Duodenal mucosa (tissue), 2 donors: ENCODE measurements at regions not wholly inside any gene's neighbourhood (a gene's known extent, or its start where the extent isn't known, plus 50 kb on each side); places are given as distances from the start of the nearest gene placed in this dataset.

ENCODE experiments used
- H3K27ac ChIP-seq: one replicate; pipeline ENCODE4 v1.7.0; 2013; ENCODE audit warnings: low read depth, low read length
- H3K27me3 ChIP-seq, 2 donors: one replicate each; pipeline ENCODE4 v1.7.0; 2013; ENCODE audit warnings: low read length in 2 of 2, control low read depth in 1 of 2; ENCODE audit not compliant: insufficient read depth in 2 of 2, control insufficient read depth in 1 of 2
- H3K36me3 ChIP-seq, 2 donors: one replicate each; pipeline ENCODE4 v1.7.0; 2013; ENCODE audit warnings: low read length in 2 of 2, control low read depth in 1 of 2; ENCODE audit not compliant: insufficient read depth in 2 of 2, control insufficient read depth in 1 of 2
- H3K4me1 ChIP-seq, 2 donors: one replicate each; pipeline ENCODE4 v1.7.0; 2013; ENCODE audit warnings: low read length in 2 of 2, control low read depth in 1 of 2; ENCODE audit not compliant: insufficient read depth in 2 of 2, control insufficient read depth in 1 of 2
- H3K4me3 ChIP-seq, 2 donors: one replicate each; pipeline ENCODE4 v1.7.0; 2013; ENCODE audit warnings: low read length in 2 of 2, low read depth in 1 of 2
- H3K9ac ChIP-seq, 2 donors: one replicate each; pipeline ENCODE4 v1.7.0; 2013; ENCODE audit warnings: low read length in 2 of 2, low read depth in 1 of 2
- H3K9me3 ChIP-seq, 2 donors: one replicate each; pipeline ENCODE4 v1.7.0; 2013; ENCODE audit warnings: low read length in 2 of 2, control low read depth in 1 of 2; ENCODE audit not compliant: control insufficient read depth in 1 of 2

DNA sequence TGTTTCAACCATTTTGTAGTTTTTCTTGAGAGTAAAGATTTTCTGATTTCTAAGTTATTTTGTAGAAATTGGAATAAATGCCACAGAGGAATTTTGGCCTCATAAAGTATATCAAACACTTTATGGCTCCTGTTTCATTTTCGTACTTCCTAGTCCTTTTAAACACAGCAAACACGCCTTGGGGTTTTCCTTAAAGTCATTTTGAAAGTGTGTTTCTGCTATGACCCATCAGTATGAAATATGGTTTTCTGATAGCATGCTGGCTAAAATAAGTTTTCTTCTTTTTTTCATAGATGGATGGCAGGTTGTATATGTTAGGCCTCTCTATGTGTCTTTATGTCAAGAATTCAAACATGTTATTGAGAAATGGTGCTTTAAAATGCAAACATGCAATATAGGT is 940.1 kb upstream of the TMPRSS15 start:
- Histone ChIP-seq H3K4me3 (no peak overlapping the region), H3K9ac (no peak overlapping the region), H3K36me3 (no peaks in the 10 kb centered on the region), H3K9me3 (no peaks in the 10 kb centered on the region), H3K4me1 (peaks cover 4 to 10% of the 10 kb centered on the region in 2 donors), H3K27me3 (no peaks in the 10 kb centered on the region), H3K27ac (no peak overlapping the region)

DNA sequence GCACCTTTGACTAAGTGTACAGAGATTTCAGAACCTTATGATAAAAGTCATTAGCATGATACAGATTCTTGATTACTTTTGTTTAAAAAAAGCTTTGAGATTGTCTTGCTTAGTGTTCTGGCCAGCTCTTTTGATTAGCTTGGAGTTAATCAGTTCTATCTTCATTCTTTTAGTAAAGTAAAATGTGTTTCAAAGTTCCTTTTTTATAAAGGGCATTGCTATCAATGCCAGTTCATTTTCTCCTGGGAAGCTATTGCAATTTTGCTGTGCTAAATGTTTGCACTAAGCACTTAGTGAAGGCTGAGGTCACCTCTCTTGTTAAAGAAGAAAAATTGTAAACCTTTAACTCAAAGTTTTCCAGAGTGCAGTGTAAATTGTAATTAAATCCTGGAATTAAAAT is 946.7 kb upstream of the TMPRSS15 start:
- Histone ChIP-seq H3K4me1 (peaks cover 3 to 9% of the 10 kb centered on the region in 2 donors), H3K27ac (no peak overlapping the region), H3K27me3 (no peaks in the 10 kb centered on the region), H3K4me3 (no peak overlapping the region), H3K9me3 (no peaks in the 10 kb centered on the region), H3K9ac (no peak overlapping the region), H3K36me3 (no peaks in the 10 kb centered on the region)

GRCh38 chr21:19353256-19353655 is 949.7 kb upstream of the TMPRSS15 start:
- Histone ChIP-seq H3K9ac (no peak overlapping the region), H3K27ac (no peak overlapping the region), H3K4me1 (peaks cover 3 to 18% of the 10 kb centered on the region in 2 donors), H3K9me3 (no peaks in the 10 kb centered on the region), H3K27me3 (no peaks in the 10 kb centered on the region), H3K4me3 (no peak overlapping the region), H3K36me3 (no peaks in the 10 kb centered on the region)

GRCh38 chr21:19368944-19369343 is 965.4 kb upstream of the TMPRSS15 start:
- no peaks in the 10 kb centered on the region for H3K9me3 ChIP-seq
- no peaks in the 10 kb centered on the region for H3K27me3 ChIP-seq
- H3K4me1 ChIP-seq = no peaks in the 10 kb centered on the region
- no peak overlapping the region for H3K9ac ChIP-seq
- no peak overlapping the region for H3K27ac ChIP-seq
- no peaks in the 10 kb centered on the region for H3K36me3 ChIP-seq
- H3K4me3 ChIP-seq = no peak overlapping the region

DNA sequence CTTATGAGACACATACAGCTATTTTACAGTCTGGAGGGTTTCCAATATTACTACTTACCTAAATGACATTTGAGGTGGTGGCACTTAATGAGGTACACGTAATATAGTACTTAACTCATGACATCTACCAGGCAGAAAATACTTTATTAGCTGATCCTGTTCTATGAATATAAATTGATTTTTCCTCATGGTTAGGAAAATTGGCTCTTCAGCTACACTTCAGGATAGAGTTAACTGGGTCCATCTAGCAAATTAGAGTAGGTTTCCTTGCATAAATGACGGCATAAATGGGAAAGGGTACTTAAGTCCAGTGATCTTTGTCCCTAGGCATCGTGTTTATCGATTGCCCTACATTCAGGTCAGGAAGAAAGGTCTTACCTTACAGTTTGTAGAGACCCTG is 988.8 kb upstream of the TMPRSS15 start:
- Histone ChIP-seq H3K9me3 (no peaks in the 10 kb centered on the region), H3K27me3 (no peaks in the 10 kb centered on the region), H3K9ac (no peak overlapping the region), H3K36me3 (no peaks in the 10 kb centered on the region), H3K27ac (no peak overlapping the region), H3K4me3 (no peak overlapping the region), H3K4me1 (no peaks in the 10 kb centered on the region)

DNA sequence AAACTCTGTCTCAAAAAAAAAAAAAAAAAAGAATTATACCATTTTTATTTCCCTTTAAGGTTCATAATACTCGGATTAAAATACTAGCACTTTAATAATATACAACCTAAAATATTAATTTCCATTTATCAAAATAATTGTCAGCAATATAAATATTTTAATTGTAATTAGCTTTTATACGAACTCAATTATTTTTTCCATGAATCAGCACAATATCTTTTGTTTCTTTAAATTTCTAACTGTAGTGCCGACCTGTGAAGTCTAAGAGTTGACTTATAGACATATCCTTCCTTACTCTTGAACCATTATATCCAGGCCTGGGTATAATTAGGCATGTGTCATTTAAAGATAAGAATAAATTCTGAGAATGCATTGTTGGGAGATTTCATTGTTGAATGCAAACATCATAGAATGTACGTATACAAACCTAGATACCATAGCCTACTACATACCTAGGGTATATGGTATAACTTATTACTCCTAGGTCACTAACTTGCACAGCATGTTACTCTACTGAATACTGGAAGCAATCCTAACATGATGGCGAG is 996.7 kb upstream of the TMPRSS15 start:
- Histone ChIP-seq H3K36me3 (no peaks in the 10 kb centered on the region), H3K27me3 (no peaks in the 10 kb centered on the region), H3K9ac (no peak overlapping the region), H3K4me1 (no peaks in the 10 kb centered on the region), H3K4me3 (no peak overlapping the region), H3K9me3 (no peaks in the 10 kb centered on the region), H3K27ac (no peak overlapping the region)

DNA sequence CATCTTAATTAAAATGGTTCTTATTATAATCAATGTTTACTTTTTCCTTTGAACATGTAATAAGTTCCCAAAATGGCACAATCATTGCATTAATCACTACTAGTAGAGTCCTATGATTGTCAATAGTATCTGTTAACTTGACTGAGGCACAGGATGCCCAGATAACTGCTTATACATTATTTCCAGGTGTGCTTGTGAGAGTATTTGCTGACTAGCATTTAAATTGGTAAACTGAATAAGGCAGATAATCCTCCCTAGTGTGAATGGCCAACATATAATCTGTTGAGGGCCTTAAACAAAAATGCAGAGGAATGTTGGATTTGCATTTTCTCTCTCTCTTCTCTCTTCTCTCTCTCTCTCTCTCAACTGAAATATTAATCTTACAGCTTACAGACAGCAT is 999.3 kb upstream of the TMPRSS15 start:
- H3K27ac ChIP-seq = no peak overlapping the region
- H3K9ac ChIP-seq = no peak overlapping the region
- no peaks in the 10 kb centered on the region for H3K9me3 ChIP-seq
- no peaks in the 10 kb centered on the region for H3K27me3 ChIP-seq
- H3K4me3 ChIP-seq = no peak overlapping the region
- no peaks in the 10 kb centered on the region for H3K36me3 ChIP-seq
- no peaks in the 10 kb centered on the region for H3K4me1 ChIP-seq

DNA sequence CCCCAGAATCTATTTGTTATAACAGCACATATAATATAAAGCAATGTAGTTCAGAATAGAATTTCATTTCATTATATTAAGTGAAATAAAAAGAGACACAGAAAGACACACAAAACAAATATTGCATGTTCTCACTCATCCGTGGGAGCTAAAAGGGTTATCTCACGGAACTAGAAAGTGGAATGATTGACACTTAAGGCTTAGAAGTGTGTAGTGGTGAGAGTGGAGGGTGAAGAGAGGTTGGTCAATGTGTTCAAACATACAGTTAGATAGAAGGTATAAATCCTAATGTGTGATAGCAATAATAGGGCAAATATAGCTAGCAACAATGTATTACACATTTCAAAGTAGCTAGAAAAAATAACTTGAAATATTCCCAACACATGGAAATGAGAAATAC is 1001.7 kb upstream of the TMPRSS15 start:
- no peaks in the 10 kb centered on the region for H3K4me1 ChIP-seq
- no peak overlapping the region for H3K27ac ChIP-seq
- H3K9me3 ChIP-seq = no peaks in the 10 kb centered on the region
- H3K9ac ChIP-seq = no peak overlapping the region
- no peak overlapping the region for H3K4me3 ChIP-seq
- no peaks in the 10 kb centered on the region for H3K36me3 ChIP-seq
- no peaks in the 10 kb centered on the region for H3K27me3 ChIP-seq

DNA sequence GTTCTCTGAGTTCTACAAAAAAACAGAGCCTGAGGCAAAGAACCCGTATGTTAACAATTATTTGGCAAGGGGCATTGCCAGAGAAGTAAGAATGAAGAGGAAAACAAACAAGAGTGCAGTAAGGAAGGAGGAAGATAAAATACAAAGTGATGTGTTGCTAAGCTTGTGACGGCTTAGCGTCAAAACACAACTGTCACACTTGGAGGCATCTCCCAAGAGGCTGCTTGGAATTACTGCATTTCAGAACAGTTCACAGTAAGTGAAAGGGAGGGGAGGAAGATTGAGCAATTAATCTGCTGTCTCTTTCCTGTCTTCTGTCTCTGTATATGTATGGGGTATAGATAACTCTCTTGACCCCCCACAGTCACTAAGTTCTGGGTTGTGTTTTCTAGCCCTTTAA is 1017.0 kb upstream of the TMPRSS15 start:
- Histone ChIP-seq H3K27me3 (no peaks in the 10 kb centered on the region), H3K9ac (no peak overlapping the region), H3K27ac (no peak overlapping the region), H3K4me1 (no peaks in the 10 kb centered on the region), H3K4me3 (no peak overlapping the region), H3K9me3 (peaks cover 0 to 5% of the 10 kb centered on the region in 2 donors), H3K36me3 (no peaks in the 10 kb centered on the region)

GRCh38 chr21:19433623-19434022 is 1030.0 kb upstream of the TMPRSS15 start:
- Histone ChIP-seq H3K27me3 (no peaks in the 10 kb centered on the region), H3K27ac (no peak overlapping the region), H3K36me3 (no peaks in the 10 kb centered on the region), H3K4me3 (no peak overlapping the region), H3K4me1 (no peaks in the 10 kb centered on the region), H3K9me3 (no peaks in the 10 kb centered on the region), H3K9ac (no peak overlapping the region)
